RWPE2 (cell line): ENCODE measurements at regions not wholly inside any gene's neighbourhood (a gene's known extent, or its start where the extent isn't known, plus 50 kb on each side); places are given as distances from the start of the nearest gene placed in this dataset.
A peak's percentile ranks its signal among the peaks of the same experiment; 100 is the strongest.
"Not testable (repeated sequence)": the region's sequence is repeated elsewhere in the genome, so short reads cannot be mapped to it uniquely, and the experiment has no call there.

Source experiments
- ATAC-seq: fragments of 200-7000 bp; cut with Tn5 transposase; 3 replicates; pipeline ENCODE4 v1.9.1; 2021; ENCODE audit warnings: low read depth
- DNase-seq: peaks from one replicate; pipeline ENCODE4 v3.0.0-alpha.2; 2020; ENCODE audit warnings: low spot score
- H3K27ac ChIP-seq: fragments of 450-650 bp; 2 replicates; pipeline ENCODE4 v1.5.1; 2017; ENCODE audit warnings: mild to moderate bottlenecking; ENCODE audit not compliant: poor library complexity, severe bottlenecking
- H3K27me3 ChIP-seq: fragments of 250-450 bp; sonication (Bioruptor Pico); 2 replicates; pipeline ENCODE4 v1.5.1; 2021; ENCODE audit warnings: mild to moderate bottlenecking, moderate library complexity; ENCODE audit not compliant: insufficient read depth, poor library complexity, severe bottlenecking
- H3K36me3 ChIP-seq: fragments of 250-450 bp; sonication (Bioruptor Pico); 2 replicates; pipeline ENCODE4 v1.5.1; 2020; ENCODE audit warnings: low read depth, mild to moderate bottlenecking, moderate library complexity
- H3K4me1 ChIP-seq: fragments of 250-450 bp; sonication (Bioruptor Pico); 2 replicates; pipeline ENCODE4 v1.5.1; 2021; ENCODE audit warnings: mild to moderate bottlenecking, moderate library complexity; ENCODE audit not compliant: insufficient read depth, poor library complexity, severe bottlenecking
- H3K4me3 ChIP-seq: fragments of 250-450 bp; sonication (Bioruptor Pico); 2 replicates; pipeline ENCODE4 v1.5.1; 2021; ENCODE audit warnings: mild to moderate bottlenecking, moderate library complexity; ENCODE audit not compliant: severe bottlenecking
- H3K9me3 ChIP-seq: fragments of 250-450 bp; sonication (Bioruptor Pico); 2 replicates; pipeline ENCODE4 v1.5.1; 2021; ENCODE audit warnings: mild to moderate bottlenecking, moderate library complexity; ENCODE audit not compliant: severe bottlenecking
- CTCF ChIP-seq: fragments of 450-650 bp; IDR thresholded peaks from one replicate; pipeline ENCODE4 v1.5.1; 2017; ENCODE audit warnings: mild to moderate bottlenecking, moderate library complexity; ENCODE audit not compliant: poor library complexity, severe bottlenecking

- Histone ChIP-seq H3K27ac (no peak overlapping the region), H3K4me1 (no peaks in the 10 kb centered on the region), H3K4me3 (no peak overlapping the region), H3K27me3 (no peaks in the 10 kb centered on the region), H3K36me3 (no peaks in the 10 kb centered on the region), H3K9me3 (no peaks in the 10 kb centered on the region)
- no peak for ATAC-seq
- TF ChIP-seq CTCF: no peak
- DNase-seq: no peak
Measured at GRCh38 chr13:63774133-63774532, 2358.5 kb upstream of the PCDH20 start.

GRCh38 chr13:63773476-63773875 lies 2357.8 kb upstream of the PCDH20 start:
- Histone ChIP-seq H3K4me1 (no peaks in the 10 kb centered on the region), H3K27ac (no peak overlapping the region), H3K4me3 (no peak overlapping the region), H3K27me3 (no peaks in the 10 kb centered on the region), H3K36me3 (no peaks in the 10 kb centered on the region), H3K9me3 (no peaks in the 10 kb centered on the region)
- DNase-seq (no peak), ATAC-seq (no peak)
- TF ChIP-seq CTCF: no peak

- H3K4me3 ChIP-seq, H3K36me3 ChIP-seq, DNase-seq, H3K4me1 ChIP-seq, ATAC-seq, H3K27ac ChIP-seq, H3K9me3 ChIP-seq, H3K27me3 ChIP-seq: not testable (repeated sequence)
Measured at GRCh38 chr13:63757683-63758082, 2342.0 kb upstream of the PCDH20 start.

- H3K27me3 ChIP-seq, H3K4me1 ChIP-seq, H3K36me3 ChIP-seq, DNase-seq, H3K27ac ChIP-seq, H3K4me3 ChIP-seq, H3K9me3 ChIP-seq: not testable (repeated sequence)
- ATAC-seq: peak; percentile 69; the same call in 2 of the 3 replicates
Measured at GRCh38 chr13:63749857-63750256, 2334.2 kb upstream of the PCDH20 start.

GRCh38 chr13:63741814-63742101 lies 2326.1 kb upstream of the PCDH20 start:
- H3K27ac ChIP-seq, H3K4me3 ChIP-seq, DNase-seq, H3K4me1 ChIP-seq, H3K36me3 ChIP-seq, H3K27me3 ChIP-seq, ATAC-seq, H3K9me3 ChIP-seq: not testable (repeated sequence)

- no peaks in the 10 kb centered on the region for H3K36me3 ChIP-seq
- no peak for DNase-seq
- H3K4me3 ChIP-seq: no peak overlapping the region
- no peak for ATAC-seq
- H3K27ac ChIP-seq: no peak overlapping the region
- H3K4me1 ChIP-seq: no peaks in the 10 kb centered on the region
- no peaks in the 10 kb centered on the region for H3K9me3 ChIP-seq
- no peak for TF ChIP-seq CTCF
- H3K27me3 ChIP-seq: no peaks in the 10 kb centered on the region
Measured at GRCh38 chr13:63741029-63741813, 2325.6 kb upstream of the PCDH20 start.

GRCh38 chr13:63739112-63739735 lies 2323.6 kb upstream of the PCDH20 start:
- H3K9me3 ChIP-seq, H3K4me1 ChIP-seq, ATAC-seq, H3K27ac ChIP-seq, DNase-seq, H3K27me3 ChIP-seq, H3K4me3 ChIP-seq, H3K36me3 ChIP-seq: not testable (repeated sequence)
